ENCODE measurements at regions not wholly inside any gene's neighbourhood (a gene's known extent, or its start where the extent isn't known, plus 50 kb on each side); places are given as distances from the start of the nearest gene placed in this dataset.

GRCh38 chr4:149141391-149141790, 674.3 kb downstream of the IQCM start:
- Histone ChIP-seq H3K27ac (no peak overlapping the region), H3K4me3 (ENCODE audit: low read depth, low read length) (no peak overlapping the region), H3K27me3 (ENCODE audit: insufficient read depth, low read depth, severe bottlenecking) (no peaks in the 10 kb centered on the region), H3K9me3 (ENCODE audit: severe bottlenecking) (no peaks in the 10 kb centered on the region), H3K36me3 (no peaks in the 10 kb centered on the region)
- no peak for DNase-seq
- TF ChIP-seq CTCF (IDR thresholded peaks at IDR 0.05; ENCODE audit: low read depth, low read length) = no peak

- Histone ChIP-seq H3K9me3 (ENCODE audit: severe bottlenecking) (no peaks in the 10 kb centered on the region), H3K27me3 (ENCODE audit: insufficient read depth, low read depth, severe bottlenecking) (no peaks in the 10 kb centered on the region), H3K27ac (no peak overlapping the region), H3K36me3 (no peaks in the 10 kb centered on the region), H3K4me3 (ENCODE audit: low read depth, low read length) (no peak overlapping the region)
- TF ChIP-seq CTCF (IDR thresholded peaks at IDR 0.05; ENCODE audit: low read depth, low read length) = no peak
- DNase-seq = no peak
Measured at GRCh38 chr4:149140841-149141240, 674.8 kb downstream of the IQCM start.

GRCh38 chr4:149136951-149137620, 678.6 kb downstream of the IQCM start:
- Histone ChIP-seq H3K36me3 (no peaks in the 10 kb centered on the region), H3K27ac (no peak overlapping the region), H3K27me3 (ENCODE audit: insufficient read depth, low read depth, severe bottlenecking) (no peaks in the 10 kb centered on the region), H3K9me3 (ENCODE audit: severe bottlenecking) (no peaks in the 10 kb centered on the region), H3K4me3 (ENCODE audit: low read depth, low read length) (no peak overlapping the region)
- TF ChIP-seq CTCF (IDR thresholded peaks at IDR 0.05; ENCODE audit: low read depth, low read length) = no peak
- DNase-seq = no peak

- Histone ChIP-seq H3K9me3 (ENCODE audit: severe bottlenecking) (no peaks in the 10 kb centered on the region), H3K27ac (no peak overlapping the region), H3K27me3 (ENCODE audit: insufficient read depth, low read depth, severe bottlenecking) (no peaks in the 10 kb centered on the region), H3K36me3 (no peaks in the 10 kb centered on the region), H3K4me3 (ENCODE audit: low read depth, low read length) (no peak overlapping the region)
- TF ChIP-seq CTCF (IDR thresholded peaks at IDR 0.05; ENCODE audit: low read depth, low read length) = no peak
- DNase-seq = no peak
Measured at GRCh38 chr4:149135062-149135461, 680.6 kb downstream of the IQCM start.

GRCh38 chr4:149121023-149121404, 678.8 kb upstream of the NR3C2 start:
- Histone ChIP-seq H3K9me3 (ENCODE audit: severe bottlenecking) (no peaks in the 10 kb centered on the region), H3K36me3 (no peaks in the 10 kb centered on the region), H3K27ac (no peak overlapping the region), H3K4me3 (ENCODE audit: low read depth, low read length) (no peak overlapping the region), H3K27me3 (ENCODE audit: insufficient read depth, low read depth, severe bottlenecking) (no peaks in the 10 kb centered on the region)
- DNase-seq = no peak
- no peak for TF ChIP-seq CTCF (IDR thresholded peaks at IDR 0.05; ENCODE audit: low read depth, low read length)

Data from WERI-Rb-1 (cell line).